Tibial nerve (tissue), 4 donors: ENCODE measurements at regions not wholly inside any gene's neighbourhood (a gene's known extent, or its start where the extent isn't known, plus 50 kb on each side); places are given as distances from the start of the nearest gene placed in this dataset.

ENCODE experiments used
- DNase-seq, 2 donors: peaks; one replicate each; pipeline ENCODE4 v3.0.0-alpha.2; 2019; ENCODE audit warnings: low spot score in 2 of 2
- H3K27ac ChIP-seq, 4 donors: fragments of 200-600 bp; sonication (generic) in 3 of 4; one replicate each; pipeline ENCODE4 v1.5.1; 2017 to 2019; ENCODE audit warnings: mild to moderate bottlenecking in 1 of 4
- H3K27me3 ChIP-seq, 2 donors: fragments of 200-600 bp; sonication (generic) in 1 of 2; one replicate each; pipeline versions ENCODE4 v1.5.1 to v1.6.0; 2017 to 2019
- H3K36me3 ChIP-seq, 3 donors: fragments of 200-600 bp; sonication (generic); one replicate each; pipeline ENCODE4 v1.5.1; 2018 to 2019
- H3K4me1 ChIP-seq, 4 donors: fragments of 200-600 bp; sonication (generic) in 3 of 4; one replicate each; pipeline ENCODE4 v1.5.1; 2017 to 2019
- H3K4me3 ChIP-seq, 4 donors: fragments of 200-600 bp; sonication (generic) in 3 of 4; one replicate each; pipeline ENCODE4 v1.5.1; 2017 to 2019; ENCODE audit warnings: mild to moderate bottlenecking in 1 of 4, moderate library complexity in 1 of 4
- H3K9me3 ChIP-seq, 4 donors: fragments of 200-600 bp; sonication (generic) in 3 of 4; one replicate each; pipeline ENCODE4 v1.5.1; 2017 to 2019
- CTCF ChIP-seq, 5 experiments: fragments of 200-600 bp in 3 of 5; fragments of 450-650 bp in 2 of 5; sonication (generic) in 3 of 5; IDR thresholded peaks; one replicate each; pipeline ENCODE4 v1.5.1; 2016 to 2019; ENCODE audit warnings: antibody characterized with exemption in 5 of 5, mild to moderate bottlenecking in 3 of 5, moderate library complexity in 2 of 5
- EP300 ChIP-seq, 2 donors: sonication (generic); formaldehyde crosslinking; IDR thresholded peaks; one replicate each; pipeline ENCODE4 v1.6.1; 2017; ENCODE audit warnings: antibody characterized with exemption in 2 of 2, mild to moderate bottlenecking in 1 of 2
- POLR2A ChIP-seq, 2 donors: fragments of 450-650 bp; IDR thresholded peaks; one replicate each; pipeline ENCODE4 v1.6.1; 2017; ENCODE audit warnings: antibody characterized with exemption in 2 of 2, mild to moderate bottlenecking in 2 of 2, moderate library complexity in 2 of 2
- WGBS, 2 donors: methylation state at CpG; one replicate each; pipeline ENCODE4 v1.1.5; 2018; 5-methylcytosine and 5-hydroxymethylcytosine counted together

- H3K36me3 ChIP-seq: no peaks in the 10 kb centered on the region
- H3K27me3 ChIP-seq: no peaks in the 10 kb centered on the region
- H3K4me3 ChIP-seq: no peak overlapping the region
- TF ChIP-seq POLR2A (IDR thresholded peaks at IDR 0.05): no peak
- TF ChIP-seq CTCF (IDR thresholded peaks at IDR 0.05): no peak
- TF ChIP-seq EP300 (IDR thresholded peaks at IDR 0.05): no peak
- no peak overlapping the region for H3K27ac ChIP-seq
- no peaks in the 10 kb centered on the region for H3K9me3 ChIP-seq
- H3K4me1 ChIP-seq: no peaks in the 10 kb centered on the region
- DNase-seq: no peak
Measured at GRCh38 chr22:33114565-33114964, 56.4 kb upstream of the SYN3 start.

GRCh38 chr22:33112580-33112979, 54.4 kb upstream of the SYN3 start:
- Histone ChIP-seq H3K27ac (no peak overlapping the region), H3K4me3 (no peak overlapping the region), H3K27me3 (no peaks in the 10 kb centered on the region), H3K4me1 (no peaks in the 10 kb centered on the region), H3K9me3 (no peaks in the 10 kb centered on the region), H3K36me3 (no peaks in the 10 kb centered on the region)
- TF ChIP-seq POLR2A (IDR thresholded peaks at IDR 0.05) (no peak), EP300 (IDR thresholded peaks at IDR 0.05) (no peak), CTCF (IDR thresholded peaks at IDR 0.05) (no peak)
- DNase-seq: no peak
- WGBS, 2 donors: 7 to 8% methylated on average over 1 of the region's 1 CpG

DNA sequence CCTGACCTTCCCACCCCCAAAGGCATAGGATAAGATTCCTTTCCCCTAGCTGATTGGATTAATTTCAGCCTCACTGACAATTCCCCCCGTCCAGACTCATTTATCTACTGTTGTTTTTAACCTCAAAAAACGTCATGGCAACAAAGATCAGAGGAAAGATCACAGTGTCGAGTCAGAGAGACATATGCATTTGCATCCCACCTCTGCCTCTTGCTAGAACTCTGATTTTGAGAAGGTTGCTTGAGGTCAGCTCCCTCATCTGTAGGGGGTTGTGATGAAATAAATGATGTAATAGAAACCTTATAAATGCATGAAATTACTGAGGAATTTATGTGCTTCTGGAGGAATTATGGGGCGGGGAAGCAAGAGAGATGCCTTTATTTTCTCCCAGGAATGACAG, 53.3 kb upstream of the SYN3 start:
- Histone ChIP-seq H3K27me3 (no peaks in the 10 kb centered on the region), H3K9me3 (no peaks in the 10 kb centered on the region), H3K4me1 (no peaks in the 10 kb centered on the region), H3K4me3 (no peak overlapping the region), H3K27ac (no peak overlapping the region), H3K36me3 (no peaks in the 10 kb centered on the region)
- WGBS, 2 donors: 19 to 35% methylated on average over 4 of the region's 4 CpGs
- no peak for DNase-seq
- no peak for TF ChIP-seq POLR2A (IDR thresholded peaks at IDR 0.05)
- no peak for TF ChIP-seq CTCF (IDR thresholded peaks at IDR 0.05)
- no peak for TF ChIP-seq EP300 (IDR thresholded peaks at IDR 0.05)

DNA sequence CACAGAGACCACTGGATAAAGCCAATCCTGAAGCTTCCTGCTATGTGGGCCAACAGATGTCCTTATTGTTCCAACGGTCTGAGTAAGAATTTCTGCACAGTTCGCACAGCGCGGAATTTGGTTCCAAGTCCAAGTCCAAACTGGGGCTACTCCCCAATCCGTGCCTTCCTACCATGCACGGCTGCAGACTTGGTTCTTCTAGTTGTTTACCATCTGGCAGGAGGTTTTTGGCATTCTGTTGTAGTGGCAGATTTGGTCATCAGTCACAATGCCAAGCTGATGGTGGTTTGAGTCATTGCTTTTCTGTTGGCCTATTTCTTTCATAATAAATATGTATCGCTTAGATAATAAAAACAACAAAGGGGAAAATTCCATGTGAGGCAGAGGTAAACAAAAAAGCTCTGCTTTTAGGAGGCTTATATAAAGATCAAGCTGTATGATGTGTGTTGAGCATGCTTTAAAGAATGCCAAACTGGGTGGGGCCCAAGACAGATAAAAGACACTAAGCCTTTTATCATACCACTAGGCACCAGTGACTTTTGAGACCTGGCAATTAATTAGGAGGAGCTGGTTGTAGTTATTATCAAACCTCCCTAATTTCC, 52.5 kb upstream of the SYN3 start:
- no peak for DNase-seq
- no peak overlapping the region for H3K4me3 ChIP-seq
- TF ChIP-seq POLR2A (IDR thresholded peaks at IDR 0.05): no peak
- TF ChIP-seq CTCF (IDR thresholded peaks at IDR 0.05): no peak
- no peak for TF ChIP-seq EP300 (IDR thresholded peaks at IDR 0.05)
- H3K36me3 ChIP-seq: no peaks in the 10 kb centered on the region
- no peaks in the 10 kb centered on the region for H3K9me3 ChIP-seq
- no peaks in the 10 kb centered on the region for H3K4me1 ChIP-seq
- no peak overlapping the region for H3K27ac ChIP-seq
- WGBS, 2 donors: 86 to 87% methylated on average over 7 of the region's 7 CpGs
- H3K27me3 ChIP-seq: no peaks in the 10 kb centered on the region

- WGBS, 2 donors: 69 to 70% methylated on average over 7 of the region's 7 CpGs
- no peak for DNase-seq
- H3K9me3 ChIP-seq: no peaks in the 10 kb centered on the region
- no peak overlapping the region for H3K27ac ChIP-seq
- H3K4me1 ChIP-seq: no peaks in the 10 kb centered on the region
- TF ChIP-seq POLR2A (IDR thresholded peaks at IDR 0.05) (no peak), CTCF (IDR thresholded peaks at IDR 0.05) (no peak), EP300 (IDR thresholded peaks at IDR 0.05) (no peak)
- no peak overlapping the region for H3K4me3 ChIP-seq
- H3K36me3 ChIP-seq: no peaks in the 10 kb centered on the region
- H3K27me3 ChIP-seq: no peaks in the 10 kb centered on the region
Measured at GRCh38 chr22:33109514-33110430, 51.6 kb upstream of the SYN3 start.
